H1 (cell line): ENCODE measurements at regions not wholly inside any gene's neighbourhood (a gene's known extent, or its start where the extent isn't known, plus 50 kb on each side); places are given as distances from the start of the nearest gene placed in this dataset.

Experiments
- EZH2 ChIP-seq: fragments of 200-600 bp; sonication (generic); IDR thresholded peaks from 2 replicates; pipeline ENCODE4 v1.7.1; 2012; ENCODE audit warnings: low read depth, mild to moderate bottlenecking, moderate library complexity, low read length, inconsistent platforms; ENCODE audit not compliant: severe bottlenecking
- HDAC2 ChIP-seq, 2 experiments: fragments of 300-600 bp in 1 of 2; sonication (generic) in 1 of 2; IDR thresholded peaks; 2 replicates each; pipeline ENCODE4 v1.6.1; 2011 to 2012; ENCODE audit warnings: low read depth in 2 of 2, low read length in 2 of 2, mild to moderate bottlenecking in 2 of 2, moderate library complexity in 2 of 2, borderline replicate concordance in 1 of 2, inconsistent platforms in 1 of 2

- no peak for TF ChIP-seq HDAC2 (IDR thresholded peaks at IDR 0.05; ENCODE audit: borderline replicate concordance in 1 of 2, low read depth in 2 of 2, low read length in 2 of 2)
- TF ChIP-seq EZH2: no peak
Measured at GRCh38 chr3:87546216-87546615, 269.8 kb upstream of the POU1F1 start.
